Activated CD8-positive, alpha-beta memory T cell treated with anti-CD3 and anti-CD28 coated beads for 48 hours (primary cell): ENCODE measurements at regions not wholly inside any gene's neighbourhood (a gene's known extent, or its start where the extent isn't known, plus 50 kb on each side); places are given as distances from the start of the nearest gene placed in this dataset.
A peak's percentile ranks its signal among the peaks of the same experiment; 100 is the strongest.
"Not testable (repeated sequence)": the region's sequence is repeated elsewhere in the genome, so short reads cannot be mapped to it uniquely, and the experiment has no call there.

Experiments
- DNase-seq, 3 experiments: peaks; one replicate each; pipeline ENCODE4 v3.0.0-alpha.2; 2020; ENCODE audit warnings: low read depth in 2 of 3, low spot score in 2 of 3

GRCh38 chr19:28638445-28638844 is 574.5 kb downstream of the UQCRFS1 start:
- DNase-seq = no peak

GRCh38 chr19:28636706-28637105 is 576.2 kb downstream of the UQCRFS1 start:
- DNase-seq = no peak

- DNase-seq = no peak
Measured at GRCh38 chr19:28636016-28636629, 576.8 kb downstream of the UQCRFS1 start.

GRCh38 chr19:28634837-28635236 is 578.1 kb downstream of the UQCRFS1 start:
- no peak for DNase-seq

- DNase-seq = no peak
Measured at GRCh38 chr19:28634019-28634328, 579.0 kb downstream of the UQCRFS1 start.

GRCh38 chr19:28633319-28634018 is 579.5 kb downstream of the UQCRFS1 start:
- peak in 2 of 3 experiments; percentile 14 to 23 for DNase-seq

GRCh38 chr19:28632371-28633080 is 580.4 kb downstream of the UQCRFS1 start:
- DNase-seq = no peak

GRCh38 chr19:28631961-28632360 is 581.0 kb downstream of the UQCRFS1 start:
- no peak for DNase-seq

- no peak for DNase-seq
Measured at GRCh38 chr19:28627669-28628068, 585.3 kb downstream of the UQCRFS1 start.

GRCh38 chr19:28626407-28626806 is 586.5 kb downstream of the UQCRFS1 start:
- not testable (repeated sequence) for DNase-seq

- no peak for DNase-seq
Measured at GRCh38 chr19:28619816-28620429, 593.0 kb downstream of the UQCRFS1 start.

- no peak for DNase-seq
Measured at GRCh38 chr19:28618504-28618903, 594.4 kb downstream of the UQCRFS1 start.

GRCh38 chr19:28615966-28616365 is 597.0 kb downstream of the UQCRFS1 start:
- DNase-seq = no peak

- DNase-seq = no peak
Measured at GRCh38 chr19:28615546-28615916, 597.4 kb downstream of the UQCRFS1 start.

- DNase-seq = no peak
Measured at GRCh38 chr19:28614634-28615545, 598.1 kb downstream of the UQCRFS1 start.

GRCh38 chr19:28612275-28612769 is 600.6 kb downstream of the UQCRFS1 start:
- no peak for DNase-seq

GRCh38 chr19:28611227-28611914 is 601.6 kb downstream of the UQCRFS1 start:
- DNase-seq = not testable (repeated sequence)

- DNase-seq = no peak
Measured at GRCh38 chr19:28610731-28611130, 602.2 kb downstream of the UQCRFS1 start.

GRCh38 chr19:28609944-28610343 is 603.0 kb downstream of the UQCRFS1 start:
- no peak for DNase-seq

GRCh38 chr19:28609091-28609755 is 603.7 kb downstream of the UQCRFS1 start:
- no peak for DNase-seq
